HepG2 (cell line): ENCODE measurements at regions not wholly inside any gene's neighbourhood (a gene's known extent, or its start where the extent isn't known, plus 50 kb on each side); places are given as distances from the start of the nearest gene placed in this dataset.

Experiments
- FOXA3 ChIP-seq: IDR thresholded peaks from 2 replicates; pipeline ENCODE4 v1.6.1; 2016; ENCODE audit warnings: missing genetic modification reagents, missing compliant biosample characterization
- HDAC2 ChIP-seq: sonication (generic); formaldehyde crosslinking; IDR thresholded peaks from 2 replicates; pipeline ENCODE4 v1.4.0; 2020; ENCODE audit warnings: missing genetic modification reagents
- IRX3 ChIP-seq: sonication (generic); formaldehyde crosslinking; IDR thresholded peaks from 2 replicates; pipeline ENCODE4 v1.8.1; 2023; ENCODE audit warnings: mild to moderate bottlenecking, low read depth, missing genetic modification reagents, borderline replicate concordance
- MYPOP ChIP-seq: sonication (generic); formaldehyde crosslinking; IDR thresholded peaks from 2 replicates; pipeline ENCODE4 v1.8.1; 2023; ENCODE audit warnings: mild to moderate bottlenecking, moderate library complexity, missing genetic modification reagents
- NFE2L1 ChIP-seq: sonication (generic); formaldehyde crosslinking; IDR thresholded peaks from 2 replicates; pipeline ENCODE4 v1.4.0; 2020; ENCODE audit warnings: missing genetic modification reagents, mild to moderate bottlenecking, borderline replicate concordance
- NFYB ChIP-seq: sonication (generic); formaldehyde crosslinking; IDR thresholded peaks from 2 replicates; pipeline ENCODE4 v1.4.0; 2020; ENCODE audit warnings: missing genetic modification reagents
- PHF21A ChIP-seq: sonication (generic); formaldehyde crosslinking; IDR thresholded peaks from 2 replicates; pipeline ENCODE4 v1.5.0; 2020; ENCODE audit warnings: mild to moderate bottlenecking, missing genetic modification reagents
- RXRB ChIP-seq: IDR thresholded peaks from 2 replicates; pipeline ENCODE4 v1.6.1; 2016; ENCODE audit warnings: borderline replicate concordance, missing genetic modification reagents, missing compliant biosample characterization
- SCMH1 ChIP-seq: sonication (generic); formaldehyde crosslinking; IDR thresholded peaks from 2 replicates; pipeline ENCODE4 v1.9.0; 2021; ENCODE audit warnings: missing genetic modification reagents, mild to moderate bottlenecking, borderline replicate concordance
- SOX13 ChIP-seq, 3 experiments: fragments of 450-650 bp in 1 of 3; sonication (generic) in 1 of 3; formaldehyde crosslinking in 1 of 3; IDR thresholded peaks in 2 of 3; conservative IDR thresholded peaks in 1 of 3; 2 replicates each; pipeline versions ENCODE4 v1.5.0 to v1.6.1; 2016 to 2020; ENCODE audit warnings: antibody characterized with exemption in 1 of 3, mild to moderate bottlenecking in 1 of 3, missing compliant biosample characterization in 1 of 3, missing genetic modification reagents in 1 of 3, moderate library complexity in 1 of 3
- TEAD3 ChIP-seq: optimal IDR thresholded peaks from 2 replicates; pipeline ENCODE3; 2016; ENCODE audit warnings: borderline replicate concordance
- ZBTB39 ChIP-seq: sonication (generic); formaldehyde crosslinking; IDR thresholded peaks from 2 replicates; pipeline ENCODE4 v1.5.0; 2020; ENCODE audit warnings: missing genetic modification reagents
- ZNF362 ChIP-seq: sonication (generic); formaldehyde crosslinking; IDR thresholded peaks from 2 replicates; pipeline ENCODE4 v1.4.0; 2020; ENCODE audit warnings: missing genetic modification reagents, mild to moderate bottlenecking, borderline replicate concordance
- ZNF609 ChIP-seq: sonication (generic); formaldehyde crosslinking; IDR thresholded peaks from 2 replicates; pipeline ENCODE4 v1.4.0; 2020; ENCODE audit warnings: mild to moderate bottlenecking, missing genetic modification reagents, borderline replicate concordance
- ZNF749 ChIP-seq: sonication (generic); formaldehyde crosslinking; IDR thresholded peaks from 2 replicates; pipeline ENCODE4 v1.8.0; 2022; ENCODE audit warnings: mild to moderate bottlenecking, missing genetic modification reagents, moderate library complexity, borderline replicate concordance
- ZNF772 ChIP-seq: sonication (generic); formaldehyde crosslinking; IDR thresholded peaks from 2 replicates; pipeline ENCODE4 v1.5.0; 2020; ENCODE audit warnings: mild to moderate bottlenecking, missing genetic modification reagents
- ZNF775 ChIP-seq: sonication (generic); formaldehyde crosslinking; IDR thresholded peaks from 2 replicates; pipeline ENCODE4 v1.4.0; 2020; ENCODE audit warnings: missing genetic modification reagents, mild to moderate bottlenecking, moderate library complexity, borderline replicate concordance

- no peak for TF ChIP-seq ZNF362 (CRISPR knock-in tag)
- peak; percentile 20; the same call in 1 of the 2 replicates for TF ChIP-seq ZNF609
- peak; percentile 31; the same call in 1 of the 2 replicates for TF ChIP-seq PHF21A
- TF ChIP-seq FOXA3 (CRISPR knock-in tag): peak; percentile 91
- TF ChIP-seq RXRB: peak; percentile 39; the same call in 1 of the 2 replicates
- TF ChIP-seq ZNF772: peak; percentile 49; the same call in 1 of the 2 replicates
- TF ChIP-seq IRX3 (CRISPR knock-in tag): no peak
- no peak for TF ChIP-seq SCMH1 (CRISPR knock-in tag)
- no peak for TF ChIP-seq SOX13 (IDR thresholded peaks at IDR 0.05)
- TF ChIP-seq SOX13 (CRISPR knock-in tag; conservative IDR thresholded peaks at IDR 0.05 in 1 of 2, IDR thresholded peaks at IDR 0.05 in 1 of 2): peak in 1 of 2 experiments; percentile 8; a peak in 1 of 4 replicates
- TF ChIP-seq ZNF775 (CRISPR knock-in tag): peak; percentile 94; the same call in 1 of the 2 replicates
- TF ChIP-seq TEAD3 (CRISPR knock-in tag): peak; percentile 68
- TF ChIP-seq ZBTB39: no peak
- TF ChIP-seq NFE2L1 (CRISPR knock-in tag): no peak
- TF ChIP-seq HDAC2: peak; percentile 58; the same call in 1 of the 2 replicates
- TF ChIP-seq NFYB (CRISPR knock-in tag): no peak
- no peak for TF ChIP-seq ZNF749 (CRISPR knock-in tag)
- TF ChIP-seq MYPOP (CRISPR knock-in tag): no peak
Measured at GRCh38 chr3:76949462-76949861, 90.4 kb upstream of the ROBO2 start (continued).
